ENCODE measurements at regions not wholly inside any gene's neighbourhood (a gene's known extent, or its start where the extent isn't known, plus 50 kb on each side); places are given as distances from the start of the nearest gene placed in this dataset.
"Not testable (repeated sequence)": the region's sequence is repeated elsewhere in the genome, so short reads cannot be mapped to it uniquely, and the experiment has no call there.

- H3K27ac ChIP-seq, result no peak overlapping the region
- no peaks in the 10 kb centered on the region for H3K36me3 ChIP-seq (replicated peaks in 1 of 2)
- H3K27me3 ChIP-seq, result no peaks in the 10 kb centered on the region
- TF ChIP-seq POLR2A (IDR thresholded peaks at IDR 0.05), result no peak
- TF ChIP-seq, protein P1, sequence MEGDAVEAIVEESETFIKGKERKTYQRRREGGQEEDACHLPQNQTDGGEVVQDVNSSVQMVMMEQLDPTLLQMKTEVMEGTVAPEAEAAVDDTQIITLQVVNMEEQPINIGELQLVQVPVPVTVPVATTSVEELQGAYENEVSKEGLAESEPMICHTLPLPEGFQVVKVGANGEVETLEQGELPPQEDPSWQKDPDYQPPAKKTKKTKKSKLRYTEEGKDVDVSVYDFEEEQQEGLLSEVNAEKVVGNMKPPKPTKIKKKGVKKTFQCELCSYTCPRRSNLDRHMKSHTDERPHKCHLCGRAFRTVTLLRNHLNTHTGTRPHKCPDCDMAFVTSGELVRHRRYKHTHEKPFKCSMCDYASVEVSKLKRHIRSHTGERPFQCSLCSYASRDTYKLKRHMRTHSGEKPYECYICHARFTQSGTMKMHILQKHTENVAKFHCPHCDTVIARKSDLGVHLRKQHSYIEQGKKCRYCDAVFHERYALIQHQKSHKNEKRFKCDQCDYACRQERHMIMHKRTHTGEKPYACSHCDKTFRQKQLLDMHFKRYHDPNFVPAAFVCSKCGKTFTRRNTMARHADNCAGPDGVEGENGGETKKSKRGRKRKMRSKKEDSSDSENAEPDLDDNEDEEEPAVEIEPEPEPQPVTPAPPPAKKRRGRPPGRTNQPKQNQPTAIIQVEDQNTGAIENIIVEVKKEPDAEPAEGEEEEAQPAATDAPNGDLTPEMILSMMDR (IDR thresholded peaks at IDR 0.05), result no peak
- no peaks in the 10 kb centered on the region for H3K9me3 ChIP-seq (replicated peaks in 1 of 3)
- H3K4me3 ChIP-seq, result no peak overlapping the region
- DNase-seq, result no peak
- intact Hi-C loops (cut with DNase I), result no loop called here
- H3K4me1 ChIP-seq (replicated peaks in 1 of 2), result no peaks in the 10 kb centered on the region
These were observed 107.7 kb downstream of the MAD2L1 start for GRCh38 chr4:119958983-119959382.

- 56 to 72% (median 66%) methylated on average over 3 of the region's 3 CpGs for WGBS, 4 donors
- Histone ChIP-seq H3K9me3 (replicated peaks in 1 of 3) (no peaks in the 10 kb centered on the region), H3K27ac (no peak overlapping the region), H3K4me3 (no peak overlapping the region), H3K4me1 (replicated peaks in 1 of 2) (no peaks in the 10 kb centered on the region), H3K27me3 (no peaks in the 10 kb centered on the region), H3K36me3 (replicated peaks in 1 of 2) (no peaks in the 10 kb centered on the region)
- intact Hi-C loops (cut with DNase I), result no loop called here
- no peak for DNase-seq
- TF ChIP-seq POLR2A (IDR thresholded peaks at IDR 0.05), result no peak
- TF ChIP-seq, protein P1 (IDR thresholded peaks at IDR 0.05), result no peak
These were observed 111.4 kb downstream of the MAD2L1 start for GRCh38 chr4:119955256-119955655.

DNA sequence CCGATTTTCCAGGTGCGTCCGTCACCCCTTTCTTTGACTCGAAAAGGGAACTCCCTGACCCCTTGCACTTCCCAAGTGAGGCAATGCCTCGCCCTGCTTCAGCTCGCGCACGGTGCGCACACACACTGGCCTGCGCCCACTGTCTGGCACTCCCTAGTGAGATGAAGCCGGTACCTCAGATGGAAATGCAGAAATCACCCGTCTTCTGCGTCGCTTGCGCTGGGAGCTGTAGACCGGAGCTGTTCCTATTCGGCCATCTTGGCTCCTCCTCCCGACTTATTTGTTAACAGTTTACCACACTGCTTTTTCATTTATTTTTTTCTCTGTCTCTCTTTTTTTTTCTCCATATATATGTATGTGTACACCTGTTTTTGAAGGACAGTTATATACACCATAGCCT lies 112.2 kb downstream of the MAD2L1 start:
- H3K27ac ChIP-seq; H3K27me3 ChIP-seq; H3K36me3 ChIP-seq (replicated peaks in 1 of 2); H3K4me3 ChIP-seq; H3K4me1 ChIP-seq (replicated peaks in 1 of 2); DNase-seq; intact Hi-C loops (cut with DNase I); H3K9me3 ChIP-seq (replicated peaks in 1 of 3): not testable (repeated sequence)
- 93 to 98% (median 95%) methylated on average over 14 to 17 of the region's 18 CpGs for WGBS, 4 donors

- DNase-seq, result no peak
- Histone ChIP-seq H3K36me3 (replicated peaks in 1 of 2) (no peaks in the 10 kb centered on the region), H3K27ac (no peak overlapping the region), H3K27me3 (no peaks in the 10 kb centered on the region), H3K4me1 (replicated peaks in 1 of 2) (no peaks in the 10 kb centered on the region), H3K9me3 (replicated peaks in 1 of 3) (no peaks in the 10 kb centered on the region), H3K4me3 (no peak overlapping the region)
- no peak for TF ChIP-seq POLR2A (IDR thresholded peaks at IDR 0.05)
- TF ChIP-seq, protein P1 (IDR thresholded peaks at IDR 0.05), result no peak
- intact Hi-C loops (cut with DNase I), result no loop called here
- 67 to 72% (median 69%) methylated on average over 5 of the region's 5 CpGs for WGBS, 4 donors
These were observed 120.3 kb downstream of the MAD2L1 start for GRCh38 chr4:119946359-119946758.

DNA sequence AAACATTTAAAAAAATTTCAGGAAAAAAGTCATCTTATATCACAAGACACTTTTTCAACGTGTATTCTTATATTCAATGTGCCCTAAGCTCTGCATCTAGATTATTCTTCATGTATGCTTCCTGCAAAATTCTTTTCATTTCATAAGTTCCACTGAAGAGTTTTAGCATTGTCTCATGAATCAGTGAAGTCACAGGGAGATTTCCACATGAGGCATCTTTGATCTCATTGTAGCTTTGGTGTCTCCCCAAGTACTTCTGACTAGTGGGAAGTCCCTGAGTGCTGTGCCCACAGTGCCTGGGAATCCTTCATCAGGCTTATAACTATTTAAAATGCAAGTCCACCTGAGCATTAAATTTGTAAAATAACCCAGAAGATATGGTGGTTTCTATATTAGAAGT lies 123.8 kb downstream of the MAD2L1 start:
- DNase-seq, result no peak
- no peaks in the 10 kb centered on the region for H3K36me3 ChIP-seq (replicated peaks in 1 of 2)
- TF ChIP-seq, protein P1 (IDR thresholded peaks at IDR 0.05), result no peak
- no peak for TF ChIP-seq POLR2A (IDR thresholded peaks at IDR 0.05)
- intact Hi-C loops (cut with DNase I), result no loop called here
- H3K27ac ChIP-seq, result no peak overlapping the region
- H3K4me1 ChIP-seq (replicated peaks in 1 of 2), result no peaks in the 10 kb centered on the region
- no peaks in the 10 kb centered on the region for H3K9me3 ChIP-seq (replicated peaks in 1 of 3)
- H3K4me3 ChIP-seq, result no peak overlapping the region
- H3K27me3 ChIP-seq, result no peaks in the 10 kb centered on the region
- WGBS, 4 donors, result 53 to 65% (median 58%) methylated on average over 1 of the region's 1 CpG

Measured in adrenal gland (tissue), 9 donors.